NCI-H128 (cell line): ENCODE measurements at regions not wholly inside any gene's neighbourhood (a gene's known extent, or its start where the extent isn't known, plus 50 kb on each side); places are given as distances from the start of the nearest gene placed in this dataset.
"Not testable (repeated sequence)": the region's sequence is repeated elsewhere in the genome, so short reads cannot be mapped to it uniquely, and the experiment has no call there.

Source experiments
- DNase-seq: peaks from one replicate; lab custom pipeline; 2025; ENCODE audit not compliant: unreplicated experiment; lab: John Stamatoyannopoulos, UW

GRCh38 chr2:83221258-83221657 is 1237.8 kb downstream of the SUCLG1 start:
- no peak for DNase-seq

GRCh38 chr2:83217854-83218253 is 1241.2 kb downstream of the SUCLG1 start:
- no peak for DNase-seq

- no peak for DNase-seq
Observed at GRCh38 chr2:83196225-83196624, 1262.9 kb downstream of the SUCLG1 start.

- DNase-seq, result no peak
Observed at GRCh38 chr2:83191316-83191715, 1267.8 kb downstream of the SUCLG1 start.

- no peak for DNase-seq
Observed at GRCh38 chr2:83186105-83186760, 1272.8 kb downstream of the SUCLG1 start.

- not testable (repeated sequence) for DNase-seq
Observed at GRCh38 chr2:83180862-83181530, 1278.1 kb downstream of the SUCLG1 start.

GRCh38 chr2:83176539-83176938 is 1282.5 kb downstream of the SUCLG1 start:
- DNase-seq, result no peak

- DNase-seq, result no peak
Observed at GRCh38 chr2:83172841-83173240, 1286.2 kb downstream of the SUCLG1 start.

- no peak for DNase-seq
Observed at GRCh38 chr2:83168377-83168776, 1290.7 kb downstream of the SUCLG1 start.

GRCh38 chr2:83162421-83162820 is 1296.7 kb downstream of the SUCLG1 start:
- no peak for DNase-seq

GRCh38 chr2:83160571-83160970 is 1298.5 kb downstream of the SUCLG1 start:
- no peak for DNase-seq

GRCh38 chr2:83155826-83156225 is 1303.3 kb downstream of the SUCLG1 start:
- no peak for DNase-seq

GRCh38 chr2:83143946-83144345 is 1315.1 kb downstream of the SUCLG1 start:
- DNase-seq, result no peak

- no peak for DNase-seq
Observed at GRCh38 chr2:83142934-83143333, 1316.1 kb downstream of the SUCLG1 start.

- DNase-seq, result no peak
Observed at GRCh38 chr2:83115606-83116005, 1343.5 kb downstream of the SUCLG1 start.

- DNase-seq, result no peak
Observed at GRCh38 chr2:83115155-83115554, 1343.9 kb downstream of the SUCLG1 start.

GRCh38 chr2:83113953-83114352 is 1345.1 kb downstream of the SUCLG1 start:
- DNase-seq, result no peak

GRCh38 chr2:83112858-83113257 is 1346.2 kb downstream of the SUCLG1 start:
- DNase-seq, result no peak

- no peak for DNase-seq
Observed at GRCh38 chr2:83109284-83109683, 1349.8 kb downstream of the SUCLG1 start.

- no peak for DNase-seq
Observed at GRCh38 chr2:83106853-83107252, 1352.2 kb downstream of the SUCLG1 start.

GRCh38 chr2:83104202-83104601 is 1354.9 kb downstream of the SUCLG1 start:
- DNase-seq, result no peak

- DNase-seq, result no peak
Observed at GRCh38 chr2:83103613-83104012, 1355.5 kb downstream of the SUCLG1 start.

- not testable (repeated sequence) for DNase-seq
Observed at GRCh38 chr2:83089051-83089450, 1370.0 kb downstream of the SUCLG1 start.
